ENCODE measurements at regions not wholly inside any gene's neighbourhood (a gene's known extent, or its start where the extent isn't known, plus 50 kb on each side); places are given as distances from the start of the nearest gene placed in this dataset.
"Not testable (repeated sequence)": the region's sequence is repeated elsewhere in the genome, so short reads cannot be mapped to it uniquely, and the experiment has no call there.

DNA sequence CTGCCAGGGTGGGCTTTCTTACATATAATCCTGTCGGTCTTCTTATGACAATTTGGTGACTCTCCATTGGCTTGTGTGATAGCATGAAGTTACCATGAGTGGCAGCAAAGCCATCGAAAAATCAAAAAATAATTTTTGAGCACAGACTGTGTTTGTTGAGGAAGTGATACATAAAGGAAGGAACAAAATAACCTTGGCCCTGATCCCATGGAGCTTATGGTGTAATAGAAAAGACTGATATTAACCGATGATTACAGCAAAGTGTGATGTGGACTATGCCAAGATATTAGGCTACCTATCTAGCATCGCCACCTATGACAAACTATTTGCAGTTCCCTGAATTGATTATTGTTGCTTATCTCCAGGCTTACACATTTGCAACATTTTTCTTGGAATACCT is 383.2 kb downstream of the AEBP2 start:
- peaks cover 12% of the 10 kb centered on the region for H3K9me3 Mint-ChIP-seq
- H3K27me3 Mint-ChIP-seq: no peaks in the 10 kb centered on the region
- no peaks in the 10 kb centered on the region for H3K36me3 Mint-ChIP-seq
- no peak for ATAC-seq
- no peak overlapping the region for H3K27ac Mint-ChIP-seq
- no peaks in the 10 kb centered on the region for H3K4me1 Mint-ChIP-seq
- H3K4me3 Mint-ChIP-seq: no peak overlapping the region

DNA sequence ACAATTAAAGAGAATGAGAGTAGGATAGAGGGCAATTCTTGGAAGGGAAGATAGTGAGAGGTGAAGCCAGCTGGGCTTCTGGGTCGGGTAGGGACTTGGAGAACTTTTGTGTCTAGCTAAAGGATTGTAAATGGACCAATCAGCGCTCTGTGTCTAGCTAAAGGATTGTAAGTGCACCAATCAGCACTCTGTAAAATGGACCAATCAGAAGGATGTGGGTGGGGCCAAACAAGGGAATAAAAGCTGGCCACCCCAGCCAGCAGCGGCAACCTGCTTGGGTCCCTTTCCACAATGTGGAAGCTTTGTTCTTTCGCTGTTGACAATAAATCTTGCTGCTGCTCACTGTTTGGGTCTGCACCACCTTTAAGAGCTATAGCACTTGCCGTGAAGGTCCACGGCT is 384.0 kb downstream of the AEBP2 start:
- peaks cover 12% of the 10 kb centered on the region for H3K9me3 Mint-ChIP-seq
- H3K4me3 Mint-ChIP-seq, ATAC-seq, H3K36me3 Mint-ChIP-seq, H3K4me1 Mint-ChIP-seq, H3K27ac Mint-ChIP-seq, H3K27me3 Mint-ChIP-seq: not testable (repeated sequence)

DNA sequence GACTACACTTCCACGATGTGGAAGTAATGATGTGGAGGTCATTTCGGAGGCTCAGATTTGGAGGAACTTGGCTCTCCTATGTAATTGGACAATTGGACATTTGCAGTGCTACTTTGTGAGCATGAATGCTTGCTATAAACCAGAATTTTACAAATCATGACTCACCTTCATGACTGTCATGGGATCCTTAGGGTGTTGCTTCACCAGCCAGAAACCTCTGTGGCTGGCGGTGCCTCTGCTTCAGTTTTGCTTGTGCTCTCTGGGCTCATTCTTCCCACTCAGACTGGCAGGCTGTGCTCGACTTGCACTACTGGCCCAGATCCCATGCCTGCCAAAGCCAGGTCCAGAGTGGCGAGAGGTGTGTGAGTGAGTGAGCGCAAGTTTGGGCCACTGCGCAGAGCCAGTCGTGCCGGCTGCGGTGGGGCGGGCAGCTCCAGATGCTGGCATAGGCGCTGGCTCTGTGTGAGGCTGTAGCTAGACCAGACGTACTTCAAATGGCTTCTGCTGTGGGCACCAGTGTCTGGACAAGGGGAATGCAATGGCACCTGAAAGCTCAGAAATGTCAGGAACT is 387.8 kb downstream of the AEBP2 start:
- H3K36me3 Mint-ChIP-seq: no peaks in the 10 kb centered on the region
- H3K27ac Mint-ChIP-seq: no peak overlapping the region
- no peak overlapping the region for H3K4me3 Mint-ChIP-seq
- H3K9me3 Mint-ChIP-seq: peaks cover 17% of the 10 kb centered on the region
- ATAC-seq: no peak
- H3K27me3 Mint-ChIP-seq: no peaks in the 10 kb centered on the region
- no peaks in the 10 kb centered on the region for H3K4me1 Mint-ChIP-seq

DNA sequence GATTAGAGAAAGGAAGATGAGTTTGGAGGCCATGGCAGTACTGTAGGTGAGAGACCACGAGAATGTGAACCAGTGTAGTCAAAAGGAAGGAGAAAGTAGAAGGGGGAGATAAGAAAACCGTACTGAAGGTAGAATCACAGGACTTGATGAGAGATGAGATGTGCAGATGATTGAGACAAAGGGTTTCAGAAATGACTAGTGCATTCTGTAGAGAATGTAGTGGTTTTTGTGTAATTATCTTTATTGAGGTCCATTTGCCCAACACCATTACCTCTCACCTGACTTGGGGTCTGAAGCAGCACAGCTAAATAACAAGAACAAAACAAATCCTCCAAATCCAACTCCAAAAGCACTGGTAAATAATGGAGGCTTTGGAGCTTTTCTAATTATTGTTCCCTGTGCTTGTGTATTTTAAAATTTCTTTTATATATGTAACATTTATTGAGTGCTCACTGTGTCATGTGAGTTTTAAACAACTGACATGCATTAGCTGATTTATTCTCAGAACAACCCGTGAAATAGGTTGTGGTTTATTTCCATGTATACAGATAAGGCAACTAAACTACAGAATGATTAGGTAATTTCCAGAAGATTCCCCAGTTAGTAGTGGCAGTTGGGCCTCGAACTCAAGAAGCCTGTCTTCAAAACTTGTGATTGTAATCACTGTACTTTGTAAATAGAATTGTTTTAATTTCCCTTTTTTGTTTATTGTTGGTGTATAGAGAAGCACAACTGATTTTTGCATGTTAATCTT is 390.0 kb downstream of the AEBP2 start:
- ATAC-seq: no peak
- H3K9me3 Mint-ChIP-seq: peaks cover 10% of the 10 kb centered on the region
- no peaks in the 10 kb centered on the region for H3K4me1 Mint-ChIP-seq
- H3K36me3 Mint-ChIP-seq: no peaks in the 10 kb centered on the region
- no peak overlapping the region for H3K4me3 Mint-ChIP-seq
- H3K27me3 Mint-ChIP-seq: no peaks in the 10 kb centered on the region
- no peak overlapping the region for H3K27ac Mint-ChIP-seq

DNA sequence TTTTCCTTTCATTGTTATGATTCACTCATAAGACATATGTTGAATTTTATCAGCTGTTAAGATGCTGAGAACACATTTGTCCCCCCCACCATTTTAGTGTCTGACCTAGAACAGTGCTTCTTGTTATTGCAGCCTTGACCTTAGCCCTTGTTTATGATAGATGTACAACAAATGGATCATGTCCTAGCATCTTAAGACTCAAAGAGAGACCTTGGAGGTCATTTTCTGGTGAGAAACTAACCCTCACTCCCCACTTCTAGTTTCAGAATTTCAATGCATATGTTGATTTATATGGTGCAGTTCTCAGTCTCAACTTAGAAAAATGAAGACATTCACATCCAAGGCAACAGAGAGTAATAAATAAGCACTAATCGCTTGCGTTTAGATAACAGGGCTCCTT is 391.2 kb downstream of the AEBP2 start:
- no peak overlapping the region for H3K27ac Mint-ChIP-seq
- H3K9me3 Mint-ChIP-seq: peaks cover 6% of the 10 kb centered on the region
- H3K36me3 Mint-ChIP-seq: no peaks in the 10 kb centered on the region
- no peaks in the 10 kb centered on the region for H3K27me3 Mint-ChIP-seq
- no peaks in the 10 kb centered on the region for H3K4me1 Mint-ChIP-seq
- no peak for ATAC-seq
- H3K4me3 Mint-ChIP-seq: no peak overlapping the region

DNA sequence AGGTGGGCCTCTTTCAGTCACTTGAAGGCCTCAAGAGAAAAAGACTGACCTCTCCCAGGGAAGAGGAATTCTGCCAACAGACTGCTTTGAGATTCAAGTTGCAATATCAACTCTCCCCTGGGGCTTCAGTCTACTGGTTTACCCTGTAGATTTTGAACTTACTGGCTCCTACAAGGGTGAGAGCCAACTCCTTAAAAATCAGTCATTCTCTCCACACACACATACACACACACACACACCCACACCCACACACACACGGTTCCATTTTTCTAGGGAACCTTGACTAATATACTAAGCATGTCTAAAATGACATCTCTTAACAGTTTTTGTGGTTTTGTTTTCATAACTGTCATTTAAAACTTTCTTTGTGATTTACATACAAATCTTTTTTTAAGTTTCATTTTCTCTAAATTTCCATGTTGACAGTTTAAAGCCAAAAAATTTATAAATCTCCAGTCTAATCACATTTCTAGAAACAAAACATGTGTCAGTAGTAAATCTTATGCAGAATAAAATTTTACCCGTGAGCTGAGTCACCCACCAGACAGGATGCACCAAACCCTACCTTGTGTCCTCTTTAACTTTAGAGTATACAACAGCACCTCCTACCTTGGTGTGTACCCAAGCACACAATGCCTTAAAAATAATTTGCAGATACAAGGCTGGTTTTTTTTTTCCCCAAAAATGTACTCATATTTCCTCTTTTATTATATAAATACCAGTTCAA is 394.6 kb downstream of the AEBP2 start:
- Mint-ChIP-seq H3K27ac (no peak overlapping the region), H3K36me3 (no peaks in the 10 kb centered on the region), H3K4me1 (no peaks in the 10 kb centered on the region), H3K27me3 (no peaks in the 10 kb centered on the region), H3K4me3 (no peak overlapping the region), H3K9me3 (peaks cover 7% of the 10 kb centered on the region)
- ATAC-seq: no peak

DNA sequence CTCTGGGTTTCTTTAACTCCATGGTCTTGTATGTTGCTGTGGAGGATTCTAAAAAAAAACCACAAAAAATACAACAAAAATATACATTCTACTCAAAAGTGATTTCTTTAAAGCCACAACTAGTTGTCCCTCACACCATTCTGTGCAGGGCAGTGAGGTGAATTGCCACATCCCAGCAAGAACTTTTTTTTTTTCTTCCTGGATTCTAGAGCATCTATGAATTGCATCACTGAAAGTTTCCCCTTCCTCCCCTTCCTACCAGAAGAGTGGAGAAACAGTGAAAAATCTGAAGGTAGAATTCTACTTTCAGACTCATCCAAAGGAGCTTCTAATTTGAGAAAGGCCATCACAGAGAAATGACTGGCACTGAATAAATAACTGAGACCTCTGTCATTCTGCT is 395.3 kb downstream of the AEBP2 start:
- Mint-ChIP-seq H3K9me3 (peaks cover 6% of the 10 kb centered on the region), H3K4me3 (no peak overlapping the region), H3K27me3 (no peaks in the 10 kb centered on the region), H3K4me1 (no peaks in the 10 kb centered on the region), H3K36me3 (no peaks in the 10 kb centered on the region), H3K27ac (no peak overlapping the region)
- ATAC-seq: no peak

DNA sequence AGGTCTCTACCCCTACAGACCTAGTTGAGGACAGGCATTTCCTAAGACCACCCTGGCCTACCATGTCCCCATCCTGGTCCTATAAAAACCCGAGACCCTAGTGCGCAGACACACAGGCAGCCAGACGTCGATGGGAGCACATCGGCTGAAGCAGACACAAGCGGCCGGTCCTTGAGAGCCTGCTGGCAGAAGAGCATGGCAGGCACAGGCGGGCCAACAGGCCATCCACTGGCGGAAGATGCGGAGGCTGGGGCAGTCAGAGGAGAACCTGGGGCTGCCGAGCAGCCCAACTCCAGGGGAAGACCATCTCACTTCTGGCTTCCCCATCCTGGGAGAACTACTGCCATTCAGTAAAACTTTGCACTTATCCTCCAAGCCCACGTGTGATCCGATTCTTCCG is 396.8 kb downstream of the AEBP2 start:
- no peak overlapping the region for H3K4me3 Mint-ChIP-seq
- H3K27me3 Mint-ChIP-seq: no peaks in the 10 kb centered on the region
- no peak overlapping the region for H3K27ac Mint-ChIP-seq
- H3K4me1 Mint-ChIP-seq: no peaks in the 10 kb centered on the region
- H3K36me3 Mint-ChIP-seq: no peaks in the 10 kb centered on the region
- peaks cover 6% of the 10 kb centered on the region for H3K9me3 Mint-ChIP-seq
- no peak for ATAC-seq

DNA sequence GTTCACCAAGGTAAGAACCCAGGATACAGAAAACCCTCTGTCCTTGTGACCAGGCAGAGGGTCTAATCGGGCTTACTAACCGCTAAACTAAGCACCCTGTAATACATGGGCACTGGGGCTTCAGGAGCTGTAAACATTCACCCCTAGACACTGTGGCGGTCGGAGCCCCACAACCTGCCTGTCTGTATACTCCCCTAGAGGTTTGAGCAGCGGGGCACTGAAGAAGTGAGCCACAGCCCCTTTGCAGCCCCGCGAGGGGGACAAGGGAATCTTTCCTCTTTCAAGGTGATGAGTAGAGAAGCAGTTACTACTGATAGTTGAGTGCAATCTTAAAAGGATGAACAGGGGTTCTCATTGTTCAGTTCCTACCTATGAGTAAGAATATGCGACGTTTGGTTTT is 397.2 kb downstream of the AEBP2 start:
- Mint-ChIP-seq H3K36me3 (no peaks in the 10 kb centered on the region), H3K27me3 (no peaks in the 10 kb centered on the region), H3K4me3 (no peak overlapping the region), H3K27ac (no peak overlapping the region), H3K4me1 (no peaks in the 10 kb centered on the region), H3K9me3 (peaks cover 6% of the 10 kb centered on the region)
- ATAC-seq: no peak

DNA sequence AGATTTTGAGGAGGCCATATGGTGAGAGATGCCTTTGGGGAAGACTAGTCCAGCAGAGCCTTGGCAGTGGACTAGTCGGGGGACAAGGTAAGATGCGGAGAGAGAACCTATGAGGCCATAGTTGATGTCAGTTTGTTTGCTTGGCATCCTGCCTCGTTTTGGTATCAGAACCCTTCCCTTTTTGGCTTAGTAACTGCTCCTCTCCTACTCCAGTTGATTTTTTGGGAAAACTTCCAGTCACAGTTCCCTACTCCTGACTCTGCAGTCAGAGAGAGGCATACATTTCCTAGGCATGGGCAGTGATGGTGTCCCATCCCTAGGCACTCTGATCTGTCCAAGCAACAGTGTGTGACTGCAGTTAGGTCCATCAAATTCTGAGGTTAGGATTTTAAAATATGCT is 398.3 kb downstream of the AEBP2 start:
- H3K36me3 Mint-ChIP-seq: no peaks in the 10 kb centered on the region
- no peak overlapping the region for H3K4me3 Mint-ChIP-seq
- H3K4me1 Mint-ChIP-seq: no peaks in the 10 kb centered on the region
- no peak for ATAC-seq
- H3K27me3 Mint-ChIP-seq: no peaks in the 10 kb centered on the region
- peaks cover 6% of the 10 kb centered on the region for H3K9me3 Mint-ChIP-seq
- H3K27ac Mint-ChIP-seq: no peak overlapping the region

DNA sequence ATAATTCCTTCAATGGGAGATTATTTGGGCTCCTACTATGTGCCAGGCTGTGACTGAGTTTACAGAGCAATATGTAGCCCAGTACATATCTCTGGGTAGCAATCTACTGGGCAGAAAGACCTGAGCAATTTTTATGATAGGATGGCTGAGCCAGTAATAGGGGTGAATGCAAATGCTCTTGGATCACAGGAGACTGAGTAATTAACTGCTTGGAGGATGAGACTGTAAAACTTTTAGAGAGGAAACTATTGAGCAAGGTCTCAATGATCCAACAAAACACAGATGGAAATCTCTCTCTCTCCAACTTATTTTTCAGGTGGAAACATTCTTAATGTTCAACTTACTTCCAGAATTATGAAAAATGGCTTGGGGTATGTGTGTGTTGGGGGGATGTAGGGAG is 402.2 kb downstream of the AEBP2 start:
- no peaks in the 10 kb centered on the region for H3K36me3 Mint-ChIP-seq

DNA sequence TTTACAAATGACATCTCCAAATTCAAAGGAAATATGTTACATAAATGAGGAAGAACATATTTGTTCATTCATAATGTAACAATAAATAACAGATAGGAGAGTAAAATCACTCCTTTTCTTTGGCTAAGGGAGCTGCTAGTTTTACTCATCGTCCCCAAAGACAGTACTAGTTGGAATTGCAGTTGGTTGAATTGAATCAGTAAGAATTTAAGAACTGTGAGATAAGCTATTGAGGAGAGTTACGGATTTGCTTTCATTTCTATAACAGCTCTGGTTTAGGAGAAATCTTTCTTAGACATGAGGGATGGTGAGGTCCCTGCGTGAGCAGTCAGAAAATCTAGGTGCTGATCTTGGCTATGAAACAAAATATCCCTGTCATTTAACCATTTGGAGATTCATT is 402.8 kb downstream of the AEBP2 start:
- Mint-ChIP-seq H3K36me3 (no peaks in the 10 kb centered on the region), H3K9me3 (peaks cover 5% of the 10 kb centered on the region), H3K4me3 (no peak overlapping the region), H3K27me3 (no peaks in the 10 kb centered on the region), H3K4me1 (no peaks in the 10 kb centered on the region), H3K27ac (no peak overlapping the region)
- no peak for ATAC-seq

More for the DNA sequence above, 402.2 kb downstream of the AEBP2 start:
- no peak for ATAC-seq
- Mint-ChIP-seq H3K4me3 (no peak overlapping the region), H3K27ac (no peak overlapping the region), H3K9me3 (peaks cover 5% of the 10 kb centered on the region), H3K4me1 (no peaks in the 10 kb centered on the region), H3K27me3 (no peaks in the 10 kb centered on the region)

DNA sequence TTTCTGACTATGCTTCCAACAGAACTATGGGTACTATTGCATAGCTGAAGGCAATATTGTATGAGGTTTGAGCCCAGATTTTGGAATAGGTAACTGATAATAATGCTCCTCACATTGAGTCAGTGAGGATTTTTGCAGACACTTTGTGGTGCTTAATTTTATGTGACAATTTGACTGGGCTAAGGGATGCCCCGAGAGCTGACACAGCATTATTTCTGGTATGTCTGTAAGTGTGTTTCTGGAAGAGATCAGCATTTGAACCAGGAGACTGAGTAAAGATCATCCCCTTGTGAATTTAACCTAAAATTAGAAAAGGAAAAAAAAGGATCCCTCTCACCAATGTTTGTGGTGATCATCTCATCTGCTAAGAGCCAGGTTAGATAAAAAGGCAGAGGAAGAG is 404.9 kb downstream of the AEBP2 start:
- no peak overlapping the region for H3K27ac Mint-ChIP-seq
- H3K4me3 Mint-ChIP-seq: no peak overlapping the region
- peaks cover 9% of the 10 kb centered on the region for H3K9me3 Mint-ChIP-seq
- H3K4me1 Mint-ChIP-seq: no peaks in the 10 kb centered on the region
- H3K36me3 Mint-ChIP-seq: no peaks in the 10 kb centered on the region
- ATAC-seq: no peak
- no peaks in the 10 kb centered on the region for H3K27me3 Mint-ChIP-seq

DNA sequence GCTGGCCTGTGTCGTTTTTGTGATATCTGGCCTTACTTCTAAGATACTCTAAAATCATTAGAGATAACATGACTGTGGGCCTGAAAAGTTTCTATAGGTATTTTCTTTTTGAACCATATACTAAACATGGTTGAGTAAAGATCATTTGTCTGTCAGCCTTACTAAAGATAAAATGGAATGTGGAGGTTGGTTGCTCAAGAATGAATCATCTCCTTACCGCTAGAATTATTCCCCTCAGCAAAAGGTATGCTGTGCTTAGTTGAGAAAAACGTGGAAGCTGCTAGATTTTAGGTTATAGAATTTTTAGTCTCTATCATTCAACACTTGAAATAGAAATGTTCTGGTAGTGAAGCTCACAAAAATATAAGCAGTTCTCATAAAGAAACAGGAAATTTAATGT is 407.3 kb downstream of the AEBP2 start:
- H3K27ac Mint-ChIP-seq: no peak overlapping the region

DNA sequence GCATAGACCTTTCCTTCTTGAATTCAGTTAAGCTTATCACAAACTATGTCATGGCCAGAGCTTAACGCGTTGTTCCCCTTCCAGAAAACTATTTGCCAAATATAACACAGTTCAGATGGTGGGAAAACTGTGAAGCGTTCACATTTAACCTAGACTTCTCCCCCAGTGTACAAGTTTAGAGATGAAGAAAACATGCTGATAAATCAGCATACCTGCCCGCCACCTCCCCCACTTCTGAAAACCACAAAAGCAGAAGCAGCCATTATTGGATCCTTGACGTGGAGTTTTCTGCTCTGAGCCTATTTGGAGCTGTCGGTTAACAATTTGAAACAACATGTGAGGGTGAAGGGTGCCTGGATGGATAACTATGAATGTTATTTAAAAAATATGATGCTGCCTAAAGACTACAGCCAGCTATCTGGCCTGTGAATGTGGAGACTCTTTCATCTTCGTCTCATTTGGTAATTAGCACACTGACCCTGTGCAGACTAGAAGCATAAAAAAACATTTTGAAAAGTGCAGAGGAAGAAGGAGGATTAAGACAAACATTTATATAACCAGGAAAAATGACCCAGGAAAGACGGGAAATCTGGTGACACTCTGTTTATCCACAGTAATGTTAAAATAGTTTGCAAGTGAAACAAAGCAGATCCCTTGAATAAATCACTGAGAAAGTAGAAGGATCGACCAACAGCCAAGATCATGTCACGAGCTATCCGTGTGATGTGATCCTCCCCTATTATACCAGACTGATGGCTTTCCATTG is 408.2 kb downstream of the AEBP2 start:
- no peak for ATAC-seq
- Mint-ChIP-seq H3K4me3 (no peak overlapping the region), H3K27me3 (no peaks in the 10 kb centered on the region), H3K27ac (no peak overlapping the region), H3K9me3 (peaks cover 20% of the 10 kb centered on the region), H3K4me1 (no peaks in the 10 kb centered on the region), H3K36me3 (no peaks in the 10 kb centered on the region)

More for the DNA sequence above, 407.3 kb downstream of the AEBP2 start:
- no peak for ATAC-seq
- peaks cover 18% of the 10 kb centered on the region for H3K9me3 Mint-ChIP-seq
- no peaks in the 10 kb centered on the region for H3K27me3 Mint-ChIP-seq
- no peak overlapping the region for H3K4me3 Mint-ChIP-seq
- H3K4me1 Mint-ChIP-seq: no peaks in the 10 kb centered on the region
- no peaks in the 10 kb centered on the region for H3K36me3 Mint-ChIP-seq
